H1 (cell line): ENCODE measurements at regions not wholly inside any gene's neighbourhood (a gene's known extent, or its start where the extent isn't known, plus 50 kb on each side); places are given as distances from the start of the nearest gene placed in this dataset.

Source experiments
- CHD7 ChIP-seq: fragments of 300-600 bp; sonication (generic); IDR thresholded peaks from 2 replicates; pipeline ENCODE4 v1.7.1; 2012; ENCODE audit warnings: low read length, moderate library complexity, mild to moderate bottlenecking, inconsistent platforms; ENCODE audit not compliant: insufficient replicate concordance
- RBBP5 ChIP-seq: IDR thresholded peaks from 2 replicates; pipeline ENCODE4 v1.7.1; 2012; ENCODE audit warnings: low read depth, mild to moderate bottlenecking, inconsistent platforms, low read length, moderate library complexity, borderline replicate concordance
- TAF7 ChIP-seq: optimal IDR thresholded peaks from 2 replicates; pipeline ENCODE3; 2011; ENCODE audit warnings: low read depth, mild to moderate bottlenecking, inconsistent platforms, low read length, moderate library complexity, borderline replicate concordance

DNA sequence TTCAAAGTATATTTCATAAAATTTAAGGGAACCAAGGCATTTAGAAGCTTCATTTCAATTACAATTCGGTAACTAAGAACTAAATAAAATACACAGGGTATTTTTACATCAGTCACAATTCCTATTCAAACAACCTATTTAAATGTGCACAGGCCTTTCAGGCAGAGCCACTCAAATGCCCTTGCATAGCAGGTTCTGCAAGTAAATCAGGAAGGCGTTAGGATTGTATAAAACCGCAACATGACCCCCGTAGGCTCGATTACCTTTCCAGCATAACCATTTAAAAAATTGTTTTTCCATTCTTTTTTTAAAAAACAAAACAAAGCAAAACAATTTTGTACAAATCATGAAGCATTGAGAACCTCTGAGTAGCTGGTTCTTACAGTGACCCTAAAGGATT lies 289.9 kb upstream of the SP8 start (continued):
- TF ChIP-seq CHD7 (no peak), TAF7 (no peak), RBBP5 (no peak)
- TF ChIP-seq, all 59 proteins: peak for 0
